H1 (cell line): ENCODE measurements at regions not wholly inside any gene's neighbourhood (a gene's known extent, or its start where the extent isn't known, plus 50 kb on each side); places are given as distances from the start of the nearest gene placed in this dataset.
"Not testable (repeated sequence)": the region's sequence is repeated elsewhere in the genome, so short reads cannot be mapped to it uniquely, and the experiment has no call there.

Experiments
- CTCF ChIA-PET: fragments of 300-600 bp; sonication (Branson Sonifier 250); formaldehyde crosslinking; loops from one replicate; lab custom pipeline; 2021; ENCODE audit not compliant: partially characterized antibody; lab: Charles Lee
- POLR2A ChIA-PET: fragments of 300-600 bp; sonication (Branson Sonifier 250); formaldehyde crosslinking; loops from one replicate; lab custom pipeline; 2021; ENCODE audit warnings: inconsistent platforms; ENCODE audit not compliant: partially characterized antibody; lab: Charles Lee
- DNase-seq, 2 experiments: peaks; one replicate each; pipeline versions ENCODE4 v3.0.0 to v3.0.0-alpha.2; 2010 to 2022; ENCODE audit warnings: low spot score in 2 of 2, low read depth in 1 of 2, mixed read lengths in 1 of 2
- FAIRE-seq: peaks from 2 replicates; lab custom pipeline; 2011; peaks lifted over from hg19 to GRCh38; lab: Jason Lieb, UNC
- H2AFZ ChIP-seq: 2 replicates; pipeline ENCODE4 v1.8.1; 2012; ENCODE audit warnings: low read length, inconsistent platforms
- H2AK5ac ChIP-seq: 2 replicates; pipeline ENCODE4 v1.6.1; 2013; ENCODE audit warnings: low read depth, low read length
- H2BK120ac ChIP-seq: replicated peaks from 2 replicates; pipeline ENCODE3; 2013; ENCODE audit warnings: low read depth, low read length, inconsistent platforms
- H2BK12ac ChIP-seq: 2 replicates; pipeline ENCODE4 v1.6.1; 2013; ENCODE audit warnings: low read depth, low read length
- H2BK15ac ChIP-seq: 2 replicates; pipeline ENCODE4 v1.6.1; 2013; ENCODE audit warnings: low read length
- H2BK20ac ChIP-seq: 2 replicates; pipeline ENCODE4 v1.6.1; 2013; ENCODE audit warnings: low read length
- H2BK5ac ChIP-seq: 2 replicates; pipeline ENCODE4 v1.6.1; 2013; ENCODE audit warnings: low read depth, low read length
- H3K14ac ChIP-seq: 2 replicates; pipeline ENCODE4 v1.6.1; 2013; ENCODE audit warnings: inconsistent platforms; ENCODE audit not compliant: insufficient read length
- H3K18ac ChIP-seq: 2 replicates; pipeline ENCODE4 v1.6.1; 2013; ENCODE audit warnings: low read length; ENCODE audit errors: extremely low read depth
- H3K23ac ChIP-seq: 2 replicates; pipeline ENCODE4 v1.6.1; 2013; ENCODE audit warnings: inconsistent platforms; ENCODE audit not compliant: insufficient read length
- H3K23me2 ChIP-seq: 2 replicates; pipeline ENCODE4 v1.6.1; 2013; ENCODE audit warnings: low read depth, low read length
- H3K27ac ChIP-seq: 2 replicates; pipeline ENCODE4 v1.6.1; 2011; ENCODE audit warnings: low read depth, low read length, inconsistent platforms
- H3K27me3 ChIP-seq, 4 experiments: replicated peaks in 1 of 4; 1 replicate in 1 of 4; 2 replicates in 3 of 4; pipeline versions ENCODE4 v1.6.1 to v1.8.1; 2011 to 2013; ENCODE audit warnings: low read length in 3 of 4, mild to moderate bottlenecking in 3 of 4, inconsistent platforms in 2 of 4, mixed read lengths in 2 of 4, moderate library complexity in 1 of 4; ENCODE audit not compliant: control insufficient read depth in 3 of 4, insufficient read depth in 3 of 4; ENCODE audit errors: extremely low read depth in 1 of 4
- H3K36me3 ChIP-seq, 4 experiments: 2 replicates each; pipeline versions ENCODE4 v1.6.1 to v1.8.1; 2011 to 2013; ENCODE audit warnings: mild to moderate bottlenecking in 4 of 4, low read length in 3 of 4, moderate library complexity in 2 of 4, control low read depth in 1 of 4, inconsistent platforms in 1 of 4; ENCODE audit not compliant: insufficient read depth in 4 of 4, control insufficient read depth in 2 of 4
- H3K4ac ChIP-seq: replicated peaks from 2 replicates; pipeline ENCODE3; 2013; ENCODE audit warnings: low read length, low read depth, mixed read lengths, inconsistent platforms; ENCODE audit not compliant: insufficient read length
- H3K4me1 ChIP-seq, 4 experiments: replicated peaks in 1 of 4; 1 replicate in 1 of 4; 2 replicates in 3 of 4; pipeline versions ENCODE4 v1.6.1 to v1.8.1; 2011 to 2013; ENCODE audit warnings: low read length in 3 of 4, inconsistent platforms in 2 of 4, mixed read lengths in 1 of 4; ENCODE audit not compliant: insufficient read depth in 4 of 4, control insufficient read depth in 3 of 4
- H3K4me2 ChIP-seq, 2 experiments: 2 replicates each; pipeline versions ENCODE4 v1.6.1 to v1.8.1; 2011 to 2013; ENCODE audit warnings: low read depth in 2 of 2, low read length in 2 of 2, control low read depth in 1 of 2, inconsistent platforms in 1 of 2, mild to moderate bottlenecking in 1 of 2; ENCODE audit not compliant: insufficient read depth in 1 of 2
- H3K4me3 ChIP-seq, 4 experiments: fragments of 200-600, 300-600 bp in 1 of 4; sonication (generic), shearing (Covaris generic), sonication (Bioruptor Twin) in 1 of 4; 2 replicates each; pipeline versions ENCODE4 v1.5.1 to v1.8.1; 2011 to 2016; ENCODE audit warnings: low read length in 4 of 4, low read depth in 3 of 4, control low read depth in 2 of 4, inconsistent platforms in 2 of 4, mild to moderate bottlenecking in 2 of 4, mixed read lengths in 1 of 4, moderate library complexity in 1 of 4; ENCODE audit not compliant: insufficient read depth in 2 of 4; ENCODE audit errors: extremely low read depth in 1 of 4
- H3K56ac ChIP-seq: replicated peaks from 2 replicates; pipeline ENCODE3; 2013; ENCODE audit warnings: low read depth, mild to moderate bottlenecking, mixed read lengths, low read length, inconsistent platforms; ENCODE audit not compliant: insufficient read length
- H3K79me1 ChIP-seq: 2 replicates; pipeline ENCODE4 v1.6.1; 2013; ENCODE audit warnings: low read depth, low read length, control low read depth
- H3K79me2 ChIP-seq, 2 experiments: 2 replicates each; pipeline versions ENCODE4 v1.6.1 to v1.8.1; 2012 to 2013; ENCODE audit warnings: low read length in 2 of 2, mild to moderate bottlenecking in 2 of 2, inconsistent platforms in 1 of 2; ENCODE audit not compliant: insufficient read depth in 2 of 2, control insufficient read depth in 1 of 2
- H3K9ac ChIP-seq, 4 experiments: replicated peaks in 1 of 4; 1 replicate in 1 of 4; 2 replicates in 3 of 4; pipeline versions ENCODE4 v1.6.1 to v1.8.1; 2011 to 2013; ENCODE audit warnings: low read depth in 3 of 4, low read length in 3 of 4, control low read depth in 2 of 4, mild to moderate bottlenecking in 2 of 4, moderate library complexity in 2 of 4, inconsistent platforms in 1 of 4; ENCODE audit errors: extremely low read depth in 1 of 4
- H3K9me3 ChIP-seq, 2 experiments: 2 replicates each; pipeline versions ENCODE4 v1.6.1 to v1.8.1; 2012 to 2013; ENCODE audit warnings: mild to moderate bottlenecking in 2 of 2, moderate library complexity in 2 of 2, control low read depth in 1 of 2, inconsistent platforms in 1 of 2, low read depth in 1 of 2, low read length in 1 of 2, mixed read lengths in 1 of 2; ENCODE audit not compliant: insufficient read depth in 2 of 2
- H4K20me1 ChIP-seq, 2 experiments: replicated peaks in 1 of 2; 2 replicates each; pipeline versions ENCODE3 to v1.8.1; 2011 to 2013; ENCODE audit warnings: inconsistent platforms in 2 of 2, low read length in 2 of 2, mild to moderate bottlenecking in 1 of 2; ENCODE audit not compliant: insufficient read depth in 2 of 2, control insufficient read depth in 1 of 2
- H4K5ac ChIP-seq: 2 replicates; pipeline ENCODE4 v1.6.1; 2013; ENCODE audit warnings: low read length, low read depth, mixed read lengths, inconsistent platforms; ENCODE audit not compliant: insufficient read length
- H4K8ac ChIP-seq: 2 replicates; pipeline ENCODE4 v1.8.0; 2013; ENCODE audit warnings: mild to moderate bottlenecking, moderate library complexity, low read length, inconsistent platforms; ENCODE audit not compliant: insufficient read depth; ENCODE audit errors: extremely low read depth
- H4K91ac ChIP-seq: replicated peaks from 2 replicates; pipeline ENCODE3; 2013; ENCODE audit warnings: low read length, mixed read lengths, inconsistent platforms; ENCODE audit not compliant: insufficient read length
- WGBS, 2 experiments: shearing (Covaris generic) in 1 of 2; methylation state at CpG; one replicate each; pipeline versions ENCODE4 v1.1.6 to v1.1.7; 2013 to 2015; ENCODE audit warnings: low lambda C conversion rate in 2 of 2, mixed read lengths in 2 of 2, inconsistent platforms in 1 of 2, low coverage in 1 of 2, missing lambda C conversion rate in 1 of 2; ENCODE audit not compliant: insufficient replicate concordance in 2 of 2, insufficient coverage in 1 of 2, insufficient read length in 1 of 2; ENCODE audit errors: extremely low coverage in 1 of 2, missing lambda C conversion rate in 1 of 2; 5-methylcytosine and 5-hydroxymethylcytosine counted together

GRCh38 chr16:5161888-5162287 is 64.3 kb upstream of the EEF2KMT start:
- H2BK20ac ChIP-seq, H3K23ac ChIP-seq, H3K9ac ChIP-seq, CTCF ChIA-PET, H3K9me3 ChIP-seq, H3K4me1 ChIP-seq, H4K5ac ChIP-seq, H3K4me2 ChIP-seq, H4K20me1 ChIP-seq, DNase-seq, H3K79me1 ChIP-seq, H4K8ac ChIP-seq, H3K23me2 ChIP-seq, H2BK12ac ChIP-seq, H3K4me3 ChIP-seq, H2AK5ac ChIP-seq, FAIRE-seq, H4K91ac ChIP-seq, H2BK15ac ChIP-seq, H3K36me3 ChIP-seq, H3K14ac ChIP-seq, H3K4ac ChIP-seq, H3K27me3 ChIP-seq, H3K27ac ChIP-seq, H2BK120ac ChIP-seq, H2BK5ac ChIP-seq, H3K18ac ChIP-seq, POLR2A ChIA-PET, H3K56ac ChIP-seq, H2AFZ ChIP-seq, H3K79me2 ChIP-seq: not testable (repeated sequence)
- 93% methylated on average over 6 of the region's 6 CpGs; no CpG with 5 or more reads in 1 of the 2 experiments for WGBS, 2 experiments

DNA sequence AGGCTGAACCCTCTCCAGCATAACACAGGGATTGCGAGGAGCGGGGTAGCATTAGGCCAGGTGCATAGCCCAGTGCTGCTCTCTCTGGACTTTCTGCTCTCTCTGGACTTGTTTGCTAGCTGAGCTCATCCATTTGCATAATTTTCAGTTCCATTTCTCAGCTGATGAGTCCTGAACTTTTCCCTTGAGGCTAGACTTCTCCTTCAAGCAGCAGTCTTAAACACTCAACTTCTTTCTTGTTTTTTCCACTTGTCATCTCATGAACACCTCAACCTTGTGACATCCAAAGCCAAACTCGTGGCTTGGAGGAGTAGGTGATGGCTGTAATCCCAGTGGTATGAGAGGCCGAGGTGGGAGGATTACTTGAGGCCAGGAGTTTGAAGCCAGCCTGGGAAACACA is 62.4 kb upstream of the EEF2KMT start:
- H3K4me1 ChIP-seq, H2BK12ac ChIP-seq, H3K4me3 ChIP-seq, H3K27ac ChIP-seq, H3K14ac ChIP-seq, H2BK15ac ChIP-seq, H2BK120ac ChIP-seq, H2AK5ac ChIP-seq, POLR2A ChIA-PET, H3K23ac ChIP-seq, H4K20me1 ChIP-seq, H2BK5ac ChIP-seq, H3K27me3 ChIP-seq, H3K9ac ChIP-seq, H3K56ac ChIP-seq, H2BK20ac ChIP-seq, H3K36me3 ChIP-seq, H3K4me2 ChIP-seq, FAIRE-seq, H3K4ac ChIP-seq, H3K9me3 ChIP-seq, DNase-seq, H3K23me2 ChIP-seq, H4K5ac ChIP-seq, H3K79me2 ChIP-seq, H2AFZ ChIP-seq, H3K18ac ChIP-seq, H4K8ac ChIP-seq, H3K79me1 ChIP-seq, H4K91ac ChIP-seq: not testable (repeated sequence)
- WGBS, 2 experiments: 94% methylated on average over 4 of the region's 4 CpGs; no CpG with 5 or more reads in 1 of the 2 experiments
- CTCF ChIA-PET: interaction anchor here (0.6 kb wide), 1 partner anchor 94 kb away, joined by 3 read pairs; the partner anchor contains the start of gene C16orf89
